ENCODE measurements at regions not wholly inside any gene's neighbourhood (a gene's known extent, or its start where the extent isn't known, plus 50 kb on each side); places are given as distances from the start of the nearest gene placed in this dataset.

- TF ChIP-seq CTCF (conservative IDR thresholded peaks at IDR 0.05 in 1 of 2, IDR thresholded peaks at IDR 0.05 in 1 of 2; ENCODE audit: extremely low read depth in 1 of 2, insufficient read depth in 1 of 2, low read depth in 1 of 2, low read length in 2 of 2) (no peak), EZH2 (IDR thresholded peaks at IDR 0.05; ENCODE audit: borderline replicate concordance, low read length) (no peak)
These were observed 788.6 kb downstream of the GLUD2 start for GRCh38 chrX:121836000-121836399.

Measured in mammary epithelial cell (primary cell).